Liver (tissue), 8 donors: ENCODE measurements at regions not wholly inside any gene's neighbourhood (a gene's known extent, or its start where the extent isn't known, plus 50 kb on each side); places are given as distances from the start of the nearest gene placed in this dataset.

ENCODE experiments used
- DNase-seq: peaks from one replicate; pipeline ENCODE4 v3.0.0-alpha.2; 2017; ENCODE audit warnings: low spot score
- H3K27ac ChIP-seq, 2 donors: one replicate each; pipeline ENCODE4 v1.7.0; 2013; ENCODE audit warnings: inconsistent platforms in 2 of 2, low read length in 2 of 2, control low read depth in 1 of 2, low read depth in 1 of 2, mild to moderate bottlenecking in 1 of 2
- H3K27me3 ChIP-seq, 4 donors: one replicate each; pipeline versions ENCODE4 v1.6.1 to v1.7.0; 2013; ENCODE audit warnings: low read length in 3 of 4, inconsistent platforms in 1 of 4, mild to moderate bottlenecking in 1 of 4, moderate library complexity in 1 of 4; ENCODE audit not compliant: control insufficient read depth in 4 of 4, insufficient read depth in 4 of 4
- H3K36me3 ChIP-seq, 4 donors: one replicate each; pipeline versions ENCODE4 v1.6.1 to v1.7.0; 2013; ENCODE audit warnings: low read length in 3 of 4, mild to moderate bottlenecking in 3 of 4, low read depth in 1 of 4, moderate library complexity in 1 of 4; ENCODE audit not compliant: control insufficient read depth in 4 of 4, insufficient read depth in 3 of 4
- H3K4me1 ChIP-seq, 4 donors: one replicate each; pipeline versions ENCODE4 v1.6.1 to v1.7.0; 2013; ENCODE audit warnings: low read length in 3 of 4, mild to moderate bottlenecking in 3 of 4, moderate library complexity in 1 of 4; ENCODE audit not compliant: control insufficient read depth in 4 of 4, insufficient read depth in 4 of 4
- H3K4me3 ChIP-seq, 3 donors: one replicate each; pipeline versions ENCODE4 v1.6.1 to v1.7.0; 2013; ENCODE audit warnings: low read length in 3 of 3, control low read depth in 1 of 3, low read depth in 1 of 3, mild to moderate bottlenecking in 1 of 3
- H3K9ac ChIP-seq, 2 donors: one replicate each; pipeline ENCODE4 v1.7.0; 2013; ENCODE audit warnings: low read length in 2 of 2, mild to moderate bottlenecking in 2 of 2, moderate library complexity in 2 of 2, control low read depth in 1 of 2, low read depth in 1 of 2
- H3K9me3 ChIP-seq, 4 donors: one replicate each; pipeline versions ENCODE4 v1.6.1 to v1.7.0; 2013; ENCODE audit warnings: low read length in 3 of 4; ENCODE audit not compliant: control insufficient read depth in 4 of 4
- ATF3 ChIP-seq: IDR thresholded peaks from 2 replicates; pipeline ENCODE4 v1.6.1; 2016; ENCODE audit warnings: antibody characterized with exemption
- CTCF ChIP-seq: fragments of 150-350 bp; IDR thresholded peaks from 2 replicates; pipeline ENCODE4 v1.5.1; 2017; ENCODE audit warnings: improper control_type of control experiment, low read depth, low read length; ENCODE audit not compliant: missing input control
- EGR1 ChIP-seq, 2 donors: IDR thresholded peaks; 2 replicates each; pipeline ENCODE4 v1.6.1; 2016 to 2018; ENCODE audit warnings: antibody characterized with exemption in 2 of 2, low read depth in 2 of 2
- FOXA1 ChIP-seq: IDR thresholded peaks from 2 replicates; pipeline ENCODE4 v1.6.1; 2016; ENCODE audit warnings: antibody characterized with exemption
- FOXA2 ChIP-seq: IDR thresholded peaks from 2 replicates; pipeline ENCODE4 v1.6.1; 2016; ENCODE audit warnings: antibody characterized with exemption
- GABPA ChIP-seq, 2 donors: IDR thresholded peaks in 1 of 2; conservative IDR thresholded peaks in 1 of 2; 2 replicates each; pipeline ENCODE4 v1.6.1; 2016; ENCODE audit warnings: antibody characterized with exemption in 2 of 2, mild to moderate bottlenecking in 1 of 2, moderate library complexity in 1 of 2
- HNF4A ChIP-seq, 2 donors: conservative IDR thresholded peaks; 2 replicates each; pipeline ENCODE4 v1.6.1; 2016; ENCODE audit warnings: antibody characterized with exemption in 2 of 2, mild to moderate bottlenecking in 2 of 2
- HNF4G ChIP-seq: IDR thresholded peaks from 2 replicates; pipeline ENCODE4 v1.6.1; 2016; ENCODE audit warnings: antibody characterized with exemption
- JUND ChIP-seq, 2 donors: IDR thresholded peaks; 2 replicates each; pipeline ENCODE4 v1.6.1; 2016; ENCODE audit warnings: antibody characterized with exemption in 2 of 2
- MAX ChIP-seq: IDR thresholded peaks from 2 replicates; pipeline ENCODE4 v1.6.1; 2016; ENCODE audit warnings: antibody characterized with exemption
- NR2F2 ChIP-seq: IDR thresholded peaks from 2 replicates; pipeline ENCODE4 v1.6.1; 2016; ENCODE audit warnings: antibody characterized with exemption
- RAD21 ChIP-seq, 2 donors: IDR thresholded peaks; 2 replicates each; pipeline ENCODE4 v1.6.1; 2016; ENCODE audit warnings: antibody characterized with exemption in 2 of 2, mild to moderate bottlenecking in 2 of 2
- REST ChIP-seq: IDR thresholded peaks from 2 replicates; pipeline ENCODE4 v1.6.1; 2016; ENCODE audit warnings: antibody characterized with exemption, mild to moderate bottlenecking
- RXRA ChIP-seq, 2 donors: IDR thresholded peaks; 2 replicates each; pipeline ENCODE4 v1.6.1; 2017 to 2018; ENCODE audit warnings: antibody characterized with exemption in 2 of 2, mild to moderate bottlenecking in 1 of 2
- SP1 ChIP-seq: IDR thresholded peaks from 2 replicates; pipeline ENCODE4 v1.6.1; 2018; ENCODE audit warnings: antibody characterized with exemption, mild to moderate bottlenecking
- TAF1 ChIP-seq: conservative IDR thresholded peaks from 2 replicates; pipeline ENCODE4 v1.6.1; 2016; ENCODE audit warnings: antibody characterized with exemption, mild to moderate bottlenecking
- YY1 ChIP-seq: IDR thresholded peaks from 2 replicates; pipeline ENCODE4 v1.6.1; 2016; ENCODE audit warnings: antibody characterized with exemption, mild to moderate bottlenecking
- ZBTB33 ChIP-seq: IDR thresholded peaks from 2 replicates; pipeline ENCODE4 v1.6.1; 2016; ENCODE audit warnings: antibody characterized with exemption
- WGBS: extraction: QIAGEN DNeasy Blood & Tissue Kit; methylation state at CpG from one replicate; pipeline ENCODE4 v1.1.7; 2013; 5-methylcytosine and 5-hydroxymethylcytosine counted together
- donor health status: healthy.
- donor health status: healthy.
- donor health status: healthy.
- donor health status: healthy.
- donor health status: healthy.

- no peak for DNase-seq
- WGBS: 44% methylated on average over 14 of the region's 14 CpGs
- Histone ChIP-seq H3K4me3 (no peak overlapping the region), H3K27me3 (no peaks in the 10 kb centered on the region), H3K9me3 (no peaks in the 10 kb centered on the region), H3K27ac (peak overlapping the region; percentile 73 to 74), H3K36me3 (no peaks in the 10 kb centered on the region), H3K4me1 (peaks cover 9 to 40% (median 27%) of the 10 kb centered on the region in 4 donors), H3K9ac (no peak overlapping the region)
- TF ChIP-seq ZBTB33 (peak; percentile 84), CTCF (no peak), YY1 (peak; percentile 83), RAD21 (IDR thresholded peaks at IDR 0.05) (peak; percentile 60 to 71), JUND (IDR thresholded peaks at IDR 0.05) (peak; percentile 60 to 88), EGR1 (IDR thresholded peaks at IDR 0.05; ENCODE audit: low read depth in 2 of 2) (peak in 1 of 2 donors; percentile 77), NR2F2 (peak; percentile 49), FOXA2 (peak; percentile 69), FOXA1 (peak; percentile 80), REST (peak; percentile 74), SP1 (peak; percentile 97), MAX (peak; percentile 96), ATF3 (peak; percentile 72), HNF4G (peak; percentile 75), TAF1 (no peak), RXRA (IDR thresholded peaks at IDR 0.05) (peak; percentile 91 to 98), GABPA (IDR thresholded peaks at IDR 0.05 in 1 of 2, conservative IDR thresholded peaks at IDR 0.05 in 1 of 2) (peak in 1 of 2 donors; percentile 43), HNF4A (conservative IDR thresholded peaks at IDR 0.05) (peak; percentile 95 to 98)
Observed at GRCh38 chr13:111542530-111543341, 222.3 kb downstream of the TEX29 start.
